Colonic mucosa (tissue), 4 donors: ENCODE measurements at regions not wholly inside any gene's neighbourhood (a gene's known extent, or its start where the extent isn't known, plus 50 kb on each side); places are given as distances from the start of the nearest gene placed in this dataset.

Experiments
- DNase-seq: peaks from one replicate; pipeline ENCODE4 v3.0.0-alpha.2; 2020
- H3K27ac ChIP-seq: fragments of 200-600 bp; one replicate; pipeline ENCODE4 v1.8.0; 2021
- H3K27me3 ChIP-seq: fragments of 200-600 bp; one replicate; pipeline ENCODE4 v1.8.0; 2021
- H3K36me3 ChIP-seq: fragments of 200-600 bp; one replicate; pipeline ENCODE4 v1.8.0; 2021
- H3K4me1 ChIP-seq: fragments of 200-600 bp; one replicate; pipeline ENCODE4 v1.8.0; 2021; ENCODE audit warnings: mild to moderate bottlenecking
- H3K4me3 ChIP-seq: fragments of 200-600 bp; one replicate; pipeline ENCODE4 v1.8.0; 2021
- H3K9ac ChIP-seq, 2 donors: one replicate each; pipeline ENCODE4 v1.7.0; 2013; ENCODE audit warnings: control low read depth in 2 of 2, low read depth in 2 of 2, low read length in 2 of 2
- H3K9me3 ChIP-seq: fragments of 200-600 bp; one replicate; pipeline ENCODE4 v1.8.0; 2021
- intact Hi-C: fragments of 100-400 bp; cut with DNase I; formaldehyde crosslinking; loops from one replicate; pipeline ENCODE4 v1.14.1; 2022
- TF ChIP-seq, protein P1 (sequence below): fragments of 200-600 bp; IDR thresholded peaks from one replicate; pipeline ENCODE4 v1.8.0; 2022; ENCODE audit warnings: antibody characterized with exemption, mild to moderate bottlenecking
- donor health status: healthy.
- donor health status: DM: no; HTN: no; CAD: no.
- donor health status: DM: no; HTN: no; CAD: no.

DNA sequence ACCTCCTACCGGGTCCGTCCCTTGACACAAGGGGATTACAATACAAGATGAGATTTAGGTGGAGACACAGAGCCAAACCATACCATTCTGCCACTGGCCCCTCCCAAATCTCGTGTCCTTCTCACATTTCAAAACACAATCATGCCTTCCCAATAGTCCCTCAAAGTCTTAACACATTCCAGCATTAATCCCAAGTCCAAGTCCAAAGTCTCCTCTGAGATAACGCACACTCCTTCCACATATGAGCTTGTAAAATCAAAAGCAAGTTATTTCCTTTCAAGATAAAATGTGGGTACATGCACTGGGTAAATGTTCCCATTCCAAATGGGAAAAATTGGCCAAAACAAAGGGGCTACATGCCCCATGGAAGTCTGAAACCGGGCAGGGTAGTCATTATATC, 463.9 kb upstream of the CDH9 start:
- Histone ChIP-seq H3K36me3 (no peaks in the 10 kb centered on the region), H3K4me1 (no peaks in the 10 kb centered on the region), H3K27me3 (no peaks in the 10 kb centered on the region), H3K27ac (no peak overlapping the region), H3K4me3 (no peak overlapping the region), H3K9ac (no peak overlapping the region), H3K9me3 (no peaks in the 10 kb centered on the region)
- TF ChIP-seq, protein P1, sequence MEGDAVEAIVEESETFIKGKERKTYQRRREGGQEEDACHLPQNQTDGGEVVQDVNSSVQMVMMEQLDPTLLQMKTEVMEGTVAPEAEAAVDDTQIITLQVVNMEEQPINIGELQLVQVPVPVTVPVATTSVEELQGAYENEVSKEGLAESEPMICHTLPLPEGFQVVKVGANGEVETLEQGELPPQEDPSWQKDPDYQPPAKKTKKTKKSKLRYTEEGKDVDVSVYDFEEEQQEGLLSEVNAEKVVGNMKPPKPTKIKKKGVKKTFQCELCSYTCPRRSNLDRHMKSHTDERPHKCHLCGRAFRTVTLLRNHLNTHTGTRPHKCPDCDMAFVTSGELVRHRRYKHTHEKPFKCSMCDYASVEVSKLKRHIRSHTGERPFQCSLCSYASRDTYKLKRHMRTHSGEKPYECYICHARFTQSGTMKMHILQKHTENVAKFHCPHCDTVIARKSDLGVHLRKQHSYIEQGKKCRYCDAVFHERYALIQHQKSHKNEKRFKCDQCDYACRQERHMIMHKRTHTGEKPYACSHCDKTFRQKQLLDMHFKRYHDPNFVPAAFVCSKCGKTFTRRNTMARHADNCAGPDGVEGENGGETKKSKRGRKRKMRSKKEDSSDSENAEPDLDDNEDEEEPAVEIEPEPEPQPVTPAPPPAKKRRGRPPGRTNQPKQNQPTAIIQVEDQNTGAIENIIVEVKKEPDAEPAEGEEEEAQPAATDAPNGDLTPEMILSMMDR, result no peak
- DNase-seq, result no peak
- intact Hi-C loops, result no loop called here

DNA sequence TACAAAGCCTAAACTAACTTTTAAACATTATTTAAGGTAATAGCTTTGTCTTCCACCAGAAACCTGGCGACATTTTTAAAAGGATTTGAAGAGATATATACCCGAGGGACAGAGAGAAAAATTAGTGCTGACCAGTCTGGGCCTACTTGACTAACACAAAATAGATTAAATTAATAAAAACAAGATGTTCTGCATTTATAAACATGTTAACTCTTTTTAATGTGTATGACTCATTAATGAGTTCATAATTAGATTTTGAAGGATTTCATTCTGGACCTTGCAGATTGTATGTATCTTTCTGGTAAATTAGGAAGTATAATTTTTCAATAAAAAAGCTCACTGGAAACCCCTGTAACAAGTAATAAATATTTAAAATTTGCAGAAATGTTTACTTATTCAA, 459.1 kb upstream of the CDH9 start:
- TF ChIP-seq, protein P1, result no peak
- Histone ChIP-seq H3K4me1 (no peaks in the 10 kb centered on the region), H3K27ac (no peak overlapping the region), H3K9ac (no peak overlapping the region), H3K36me3 (no peaks in the 10 kb centered on the region), H3K27me3 (no peaks in the 10 kb centered on the region), H3K9me3 (no peaks in the 10 kb centered on the region), H3K4me3 (no peak overlapping the region)
- intact Hi-C loops, result no loop called here
- DNase-seq, result no peak

DNA sequence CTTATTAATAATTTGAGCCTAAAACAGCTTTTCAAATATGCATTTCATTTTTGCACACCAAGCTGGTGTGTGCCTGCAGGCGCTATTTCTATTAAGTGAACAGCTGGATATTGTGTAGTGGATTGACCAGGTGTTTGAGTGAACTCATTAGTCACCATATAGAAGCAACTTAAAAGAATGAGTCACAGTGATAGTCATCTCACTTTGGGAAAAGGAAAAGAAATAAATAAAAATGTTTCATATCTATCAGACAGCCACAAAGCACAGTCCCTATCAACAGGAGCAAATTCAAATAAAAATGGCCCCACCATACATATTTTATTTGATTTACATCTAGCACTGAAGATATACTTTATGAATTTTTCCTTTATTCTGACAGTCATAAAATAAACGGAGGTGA, 456.5 kb upstream of the CDH9 start:
- Histone ChIP-seq H3K9me3 (no peaks in the 10 kb centered on the region), H3K36me3 (no peaks in the 10 kb centered on the region), H3K9ac (no peak overlapping the region), H3K4me1 (no peaks in the 10 kb centered on the region), H3K4me3 (no peak overlapping the region), H3K27me3 (no peaks in the 10 kb centered on the region), H3K27ac (no peak overlapping the region)
- no peak for DNase-seq
- TF ChIP-seq, protein P1, result no peak
- intact Hi-C loops, result no loop called here

DNA sequence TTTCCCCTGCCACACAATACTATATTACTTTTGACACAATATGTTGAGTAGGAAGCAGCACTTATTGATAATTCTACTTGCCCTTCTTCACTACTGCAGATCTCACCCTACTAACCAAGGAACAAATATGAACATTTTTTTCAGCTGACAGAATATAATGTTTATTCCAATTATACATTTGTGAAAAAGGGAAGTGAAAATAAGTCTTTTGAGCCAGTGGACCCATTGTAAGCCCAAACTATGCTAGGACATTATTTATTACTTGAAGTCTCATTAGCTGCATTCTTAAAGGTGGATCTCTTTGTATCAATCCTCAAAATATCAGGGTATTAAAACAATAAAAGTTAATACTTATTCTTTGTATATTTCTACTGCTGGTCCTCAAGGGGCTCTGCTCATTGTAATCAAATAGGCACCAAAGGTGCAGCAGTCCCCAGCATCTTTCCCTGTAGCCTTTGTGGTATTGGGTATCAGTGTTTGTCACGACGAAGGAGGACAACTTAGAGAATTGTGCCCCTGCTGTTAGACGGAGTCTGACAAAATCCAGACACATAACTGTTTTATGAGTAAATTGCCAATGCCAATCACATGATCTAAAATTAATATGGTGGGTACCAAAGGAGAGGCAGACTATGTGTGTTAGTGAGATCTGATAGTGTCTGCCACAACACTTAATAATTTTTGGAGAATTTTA, 453.5 kb upstream of the CDH9 start:
- Histone ChIP-seq H3K36me3 (no peaks in the 10 kb centered on the region), H3K9me3 (no peaks in the 10 kb centered on the region), H3K4me3 (no peak overlapping the region), H3K27ac (no peak overlapping the region), H3K9ac (no peak overlapping the region), H3K27me3 (no peaks in the 10 kb centered on the region), H3K4me1 (no peaks in the 10 kb centered on the region)
- DNase-seq, result no peak
- intact Hi-C loops, result no loop called here
- TF ChIP-seq, protein P1, result no peak

DNA sequence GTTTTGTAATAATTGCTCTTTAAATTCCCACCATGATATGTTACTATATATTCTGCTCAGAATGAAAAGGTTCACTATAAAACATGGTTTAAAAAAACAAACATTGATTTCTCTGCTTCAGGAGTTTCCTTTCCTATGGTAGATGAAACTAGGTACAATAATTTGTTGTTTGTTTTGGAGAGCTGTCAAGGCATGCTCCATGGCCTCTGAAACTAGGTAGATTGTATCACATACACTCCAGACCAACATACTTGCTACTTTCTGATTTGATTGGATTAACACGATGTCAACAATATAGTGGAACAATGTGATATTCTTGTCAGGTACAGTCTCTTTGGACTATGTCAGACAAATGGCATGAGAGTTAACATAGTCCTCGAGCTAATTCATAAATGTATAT, 452.7 kb upstream of the CDH9 start:
- Histone ChIP-seq H3K4me1 (no peaks in the 10 kb centered on the region), H3K4me3 (no peak overlapping the region), H3K9ac (no peak overlapping the region), H3K27me3 (no peaks in the 10 kb centered on the region), H3K27ac (no peak overlapping the region), H3K36me3 (no peaks in the 10 kb centered on the region), H3K9me3 (no peaks in the 10 kb centered on the region)
- no peak for DNase-seq
- TF ChIP-seq, protein P1, result no peak
- intact Hi-C loops, result no loop called here
